SU-DHL-6 (cell line): ENCODE measurements at regions not wholly inside any gene's neighbourhood (a gene's known extent, or its start where the extent isn't known, plus 50 kb on each side); places are given as distances from the start of the nearest gene placed in this dataset.

Source experiments
- H2AFZ ChIP-seq: fragments of 200-600 bp; sonication (generic); 2 replicates; pipeline ENCODE4 v1.6.1; 2014; ENCODE audit warnings: low read depth, mild to moderate bottlenecking, moderate library complexity, mixed read lengths, antibody characterized with exemption, low read length; ENCODE audit not compliant: severe bottlenecking
- H3F3A ChIP-seq: fragments of 200-600 bp; shearing (Covaris generic); 2 replicates; pipeline ENCODE4 v1.6.0; 2016; ENCODE audit warnings: antibody characterized with exemption, mild to moderate bottlenecking; ENCODE audit not compliant: insufficient read depth
- H3K27ac ChIP-seq: fragments of 200-600 bp; sonication (generic); 2 replicates; pipeline ENCODE4 v1.5.1; 2016; ENCODE audit warnings: low read depth, mild to moderate bottlenecking, low read length, moderate library complexity, mixed read lengths
- H3K27me3 ChIP-seq: fragments of 200-600 bp; sonication (generic), shearing (Covaris generic); 2 replicates; pipeline ENCODE4 v1.6.0; 2014; ENCODE audit warnings: mild to moderate bottlenecking, low read length
- H3K36me3 ChIP-seq: fragments of 200-600 bp; sonication (generic); 2 replicates; pipeline ENCODE4 v1.6.1; 2014; ENCODE audit warnings: mild to moderate bottlenecking, low read length, mixed read lengths
- H3K4me2 ChIP-seq: fragments of 300-600, 200-600 bp; shearing (Covaris generic), sonication (generic); 2 replicates; pipeline ENCODE4 v1.6.0; 2014; ENCODE audit warnings: low read length, low read depth, mild to moderate bottlenecking; ENCODE audit not compliant: poor library complexity, severe bottlenecking
- H3K4me3 ChIP-seq: fragments of 200-600 bp; sonication (generic); 2 replicates; pipeline ENCODE4 v1.5.1; 2014; ENCODE audit warnings: antibody characterized with exemption, low read length, mild to moderate bottlenecking, mixed read lengths; ENCODE audit not compliant: insufficient read depth, poor library complexity, severe bottlenecking
- H3K79me2 ChIP-seq: fragments of 200-600 bp; sonication (generic); 2 replicates; pipeline ENCODE4 v1.6.1; 2014; ENCODE audit warnings: mild to moderate bottlenecking, low read length, moderate library complexity; ENCODE audit not compliant: insufficient read depth
- H3K9ac ChIP-seq: fragments of 200-600 bp; sonication (generic); 2 replicates; pipeline ENCODE4 v1.7.0; 2014; ENCODE audit warnings: mild to moderate bottlenecking, low read length
- H3K9me2 ChIP-seq: fragments of 200-600 bp; sonication (generic); replicated peaks from 2 replicates; pipeline ENCODE4 v1.6.1; 2014; ENCODE audit warnings: low read length; ENCODE audit not compliant: insufficient read depth
- H3K9me3 ChIP-seq: fragments of 200-600 bp; sonication (generic); 2 replicates; pipeline ENCODE4 v1.6.1; 2014; ENCODE audit warnings: low read length, mixed read lengths; ENCODE audit not compliant: insufficient read depth
- H4K20me1 ChIP-seq: fragments of 200-600 bp; sonication (generic); 2 replicates; pipeline ENCODE4 v1.6.1; 2014; ENCODE audit warnings: low read depth, mild to moderate bottlenecking, antibody characterized with exemption, low read length, moderate library complexity, mixed read lengths
- CTCF ChIP-seq: fragments of 200-600 bp; sonication (generic); IDR thresholded peaks from one replicate; pipeline ENCODE4 v1.5.1; 2017; ENCODE audit warnings: antibody characterized with exemption, mild to moderate bottlenecking, low read length, moderate library complexity; ENCODE audit not compliant: insufficient read depth, poor library complexity, severe bottlenecking
- EZH2phosphoT487 ChIP-seq: fragments of 200-600 bp; sonication (generic), shearing (Covaris generic); conservative IDR thresholded peaks from 2 replicates; pipeline ENCODE4 v1.6.1; 2018; ENCODE audit warnings: mild to moderate bottlenecking, antibody characterized with exemption, low read length, moderate library complexity, mixed read lengths

- H3K79me2 ChIP-seq = no peaks in the 10 kb centered on the region
- H3K4me3 ChIP-seq = no peak overlapping the region
- H4K20me1 ChIP-seq = no peaks in the 10 kb centered on the region
- H3F3A ChIP-seq = no peaks in the 10 kb centered on the region
- H3K27ac ChIP-seq = no peak overlapping the region
- no peak overlapping the region for H3K4me2 ChIP-seq
- H3K9me2 ChIP-seq = no peaks in the 10 kb centered on the region
- H2AFZ ChIP-seq = no peak overlapping the region
- no peaks in the 10 kb centered on the region for H3K36me3 ChIP-seq
- TF ChIP-seq CTCF = no peak
- TF ChIP-seq EZH2phosphoT487 = no peak
- no peaks in the 10 kb centered on the region for H3K9me3 ChIP-seq
- H3K27me3 ChIP-seq = no peaks in the 10 kb centered on the region
- H3K9ac ChIP-seq = no peak overlapping the region
These were observed 73.1 kb downstream of the TPBG start for GRCh38 chr6:82436740-82437139.

- Histone ChIP-seq H3K79me2 (no peaks in the 10 kb centered on the region), H3K9ac (no peak overlapping the region), H3K4me2 (no peak overlapping the region), H3K27ac (no peak overlapping the region), H2AFZ (no peak overlapping the region), H3F3A (no peaks in the 10 kb centered on the region), H3K27me3 (no peaks in the 10 kb centered on the region), H3K9me2 (no peaks in the 10 kb centered on the region), H3K9me3 (no peaks in the 10 kb centered on the region), H4K20me1 (no peaks in the 10 kb centered on the region), H3K36me3 (no peaks in the 10 kb centered on the region), H3K4me3 (no peak overlapping the region)
- TF ChIP-seq CTCF = no peak
- no peak for TF ChIP-seq EZH2phosphoT487
These were observed 74.1 kb downstream of the TPBG start for GRCh38 chr6:82437701-82438100.

- H3K79me2 ChIP-seq = no peaks in the 10 kb centered on the region
- H3K4me3 ChIP-seq = no peak overlapping the region
- no peaks in the 10 kb centered on the region for H4K20me1 ChIP-seq
- H3K27ac ChIP-seq = no peak overlapping the region
- H3K4me2 ChIP-seq = no peak overlapping the region
- no peaks in the 10 kb centered on the region for H3K9me2 ChIP-seq
- H3K9ac ChIP-seq = no peak overlapping the region
- H3F3A ChIP-seq = no peaks in the 10 kb centered on the region
- H3K27me3 ChIP-seq = no peaks in the 10 kb centered on the region
- H3K36me3 ChIP-seq = no peaks in the 10 kb centered on the region
- H2AFZ ChIP-seq = no peak overlapping the region
- no peak for TF ChIP-seq EZH2phosphoT487
- TF ChIP-seq CTCF = no peak
- no peaks in the 10 kb centered on the region for H3K9me3 ChIP-seq
These were observed 77.6 kb downstream of the TPBG start for GRCh38 chr6:82441047-82441855.
